DMS79 treated with DMSO at 0.1 percent for 48 hours (cell line): ENCODE measurements at regions not wholly inside any gene's neighbourhood (a gene's known extent, or its start where the extent isn't known, plus 50 kb on each side); places are given as distances from the start of the nearest gene placed in this dataset.
"Not testable (repeated sequence)": the region's sequence is repeated elsewhere in the genome, so short reads cannot be mapped to it uniquely, and the experiment has no call there.

Source experiments
- DNase-seq: peaks from one replicate; lab custom pipeline; 2025; lab: John Stamatoyannopoulos, UW

DNA sequence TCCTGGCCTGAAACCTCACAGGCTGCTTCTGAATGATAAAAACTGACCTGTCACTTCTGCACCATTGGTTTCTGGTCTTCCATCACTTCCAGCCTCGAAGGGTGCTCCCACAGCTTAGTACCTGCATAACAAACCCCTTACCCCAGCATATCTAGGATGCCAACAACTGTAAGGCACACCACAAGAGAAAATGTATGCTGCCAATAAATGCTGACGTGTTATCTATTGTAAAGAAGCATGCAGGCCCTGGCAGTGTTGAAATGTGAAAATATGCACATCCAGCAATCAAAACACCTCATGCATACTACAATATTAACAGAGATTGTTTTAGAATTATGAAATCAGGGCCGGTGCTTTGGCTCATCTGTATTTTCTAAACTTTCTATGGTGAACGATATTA is 242.0 kb upstream of the NSMCE3 start:
- no peak for DNase-seq

DNA sequence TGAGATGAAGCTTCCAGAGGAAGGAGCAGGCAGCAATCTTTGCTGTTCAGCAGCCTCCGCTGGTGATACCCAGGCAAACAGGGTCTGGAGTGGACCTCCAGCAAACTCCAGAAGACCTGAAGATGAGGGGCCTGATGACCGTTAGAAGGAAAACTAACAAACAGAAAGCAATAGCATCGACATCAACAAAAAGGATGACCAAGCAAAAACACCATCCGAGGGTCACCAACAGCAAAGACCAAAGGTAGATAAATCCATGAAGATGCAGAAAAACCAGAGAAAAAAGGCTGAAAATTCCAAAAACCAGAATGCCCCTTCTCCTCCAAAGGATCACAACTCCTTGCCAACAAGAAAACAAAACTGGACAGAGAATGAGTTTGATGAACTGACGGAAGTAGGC is 235.9 kb upstream of the NSMCE3 start:
- not testable (repeated sequence) for DNase-seq

DNA sequence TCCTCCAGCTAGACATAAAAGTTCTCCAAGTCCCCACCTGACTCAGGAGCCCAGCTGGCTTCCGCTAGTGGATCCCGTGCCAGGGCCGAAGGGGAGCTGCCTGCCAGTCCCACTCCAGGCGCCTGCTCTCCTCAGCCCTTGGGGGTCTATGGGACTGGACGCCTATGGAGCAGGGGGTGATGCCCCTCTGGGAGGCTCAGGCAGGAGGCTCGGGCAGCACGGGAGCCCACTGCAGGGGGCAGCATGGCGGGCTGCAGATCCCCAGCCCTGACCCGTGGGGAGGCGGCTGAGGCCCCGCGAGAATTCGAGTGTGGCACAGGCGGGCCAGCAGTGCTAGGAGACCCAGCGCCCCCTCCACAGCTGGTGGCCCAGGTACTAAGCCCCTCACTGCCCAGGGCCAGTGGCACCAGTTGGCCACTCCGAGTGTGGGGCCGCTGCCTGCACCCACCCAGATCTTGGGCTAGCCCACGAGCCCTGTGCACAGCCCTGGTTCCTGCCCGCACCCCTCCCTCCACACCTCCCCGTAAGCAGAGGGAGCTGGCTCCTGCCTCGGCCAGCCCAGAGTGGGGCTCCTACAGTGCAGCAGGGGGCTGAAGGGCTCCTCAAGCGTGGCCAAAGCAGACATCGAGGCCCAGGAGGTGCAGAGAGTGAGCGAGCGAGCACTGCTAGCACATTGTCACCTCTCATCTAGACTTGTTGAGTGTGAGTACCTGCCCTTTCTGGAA is 221.3 kb upstream of the NSMCE3 start:
- no peak for DNase-seq

DNA sequence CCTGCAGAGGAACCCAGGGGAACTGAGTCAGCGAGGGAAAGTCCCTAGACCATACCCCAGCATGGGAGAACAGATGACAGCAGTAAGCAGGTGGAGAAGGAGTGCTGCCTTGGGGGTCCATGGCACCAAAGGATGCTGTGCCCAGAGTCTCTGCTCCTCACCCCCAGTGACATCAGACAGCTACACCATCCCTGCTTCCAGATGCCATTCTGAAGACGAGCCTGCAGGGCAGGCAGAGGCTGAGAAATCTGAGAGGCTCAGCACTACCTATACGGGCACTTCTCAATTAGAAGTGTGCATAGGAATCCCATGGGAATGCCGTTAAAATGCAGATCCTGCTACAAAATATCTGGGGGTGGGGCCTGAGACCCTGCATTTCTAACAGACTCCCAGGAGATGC is 211.3 kb upstream of the NSMCE3 start:
- DNase-seq: no peak

DNA sequence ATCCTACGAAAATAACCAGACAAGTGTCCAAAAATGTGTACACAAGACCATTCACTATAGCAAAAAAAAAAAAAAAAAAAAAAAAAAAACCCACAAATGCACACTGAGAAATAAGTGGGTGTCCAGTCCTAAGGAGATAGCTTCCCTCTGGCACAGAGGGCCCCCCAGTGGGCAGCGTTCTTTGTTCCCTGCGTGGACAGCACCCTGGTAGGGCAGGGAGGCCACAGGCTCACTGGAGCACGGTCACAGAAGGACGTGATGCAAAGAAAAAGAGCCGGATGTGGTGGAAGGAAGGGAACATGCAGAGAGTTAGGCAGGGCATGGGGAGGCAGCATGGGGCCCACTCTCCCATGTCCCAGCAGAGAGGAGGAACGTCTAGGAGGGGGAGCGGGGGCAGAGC is 210.7 kb upstream of the NSMCE3 start:
- no peak for DNase-seq

DNA sequence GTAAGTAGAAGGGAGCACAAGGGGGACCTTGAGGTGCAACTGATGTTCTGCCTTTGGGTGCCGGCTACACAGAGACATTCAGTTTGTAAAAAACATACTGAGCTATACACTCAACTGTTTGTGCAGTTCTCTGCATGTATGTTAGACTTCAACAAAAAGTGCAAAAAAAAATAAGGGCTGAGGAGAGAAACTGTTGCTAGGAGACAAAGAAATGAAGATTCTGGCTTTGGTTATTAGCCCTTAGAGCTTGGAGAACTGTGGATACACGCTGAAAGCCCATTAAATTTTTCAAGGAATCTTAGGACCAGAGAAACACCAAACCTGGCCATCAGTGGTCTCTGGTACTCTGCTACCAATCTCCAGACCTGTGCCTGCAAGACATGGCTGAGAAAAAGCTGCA is 207.6 kb upstream of the NSMCE3 start:
- no peak for DNase-seq

DNA sequence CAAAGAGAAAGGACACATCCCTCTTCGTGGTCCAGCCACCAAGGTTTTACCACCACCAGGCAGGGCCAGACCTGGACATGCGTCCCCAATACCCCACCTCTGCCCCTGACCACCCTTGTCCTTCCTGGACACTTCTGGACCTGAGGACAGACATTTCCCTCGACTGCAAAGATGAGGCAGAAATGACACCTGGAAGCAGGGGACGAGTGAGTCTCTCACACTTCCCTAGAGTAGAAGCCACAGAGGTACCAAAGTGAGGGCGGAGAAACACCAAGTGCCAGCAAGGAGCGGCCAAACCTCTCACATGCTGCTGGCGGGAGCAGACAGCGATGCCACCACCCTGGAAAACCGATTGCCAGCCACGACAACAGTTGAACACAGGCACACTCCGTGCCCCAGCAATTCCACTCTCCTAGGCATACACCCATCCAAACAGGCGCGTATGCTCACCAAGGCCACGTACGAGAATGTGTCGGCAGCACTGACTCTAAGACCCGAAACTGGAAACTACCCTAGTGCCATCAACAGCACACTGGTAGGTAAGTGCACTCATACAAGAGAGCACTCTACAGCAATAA is 207.0 kb upstream of the NSMCE3 start:
- no peak for DNase-seq

DNA sequence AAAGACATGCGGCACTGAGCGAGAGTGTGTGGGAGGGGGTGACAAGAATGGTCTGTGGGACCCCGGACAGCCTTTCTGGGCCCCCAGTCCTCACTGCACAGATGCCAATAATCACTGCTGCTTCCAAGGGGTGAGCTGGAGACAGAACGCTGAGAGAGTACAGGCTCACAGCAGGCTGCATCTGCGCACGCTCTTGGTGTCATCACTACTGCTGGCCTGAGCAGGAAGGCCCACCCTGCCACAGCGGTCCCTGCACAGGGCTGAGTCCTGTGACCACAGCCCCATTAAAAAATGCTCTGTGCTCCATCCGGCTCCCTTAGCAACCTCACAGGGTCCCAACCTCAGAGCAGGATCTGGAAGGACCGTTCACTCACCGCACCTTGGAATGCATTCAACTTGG is 205.5 kb upstream of the NSMCE3 start:
- no peak for DNase-seq

DNA sequence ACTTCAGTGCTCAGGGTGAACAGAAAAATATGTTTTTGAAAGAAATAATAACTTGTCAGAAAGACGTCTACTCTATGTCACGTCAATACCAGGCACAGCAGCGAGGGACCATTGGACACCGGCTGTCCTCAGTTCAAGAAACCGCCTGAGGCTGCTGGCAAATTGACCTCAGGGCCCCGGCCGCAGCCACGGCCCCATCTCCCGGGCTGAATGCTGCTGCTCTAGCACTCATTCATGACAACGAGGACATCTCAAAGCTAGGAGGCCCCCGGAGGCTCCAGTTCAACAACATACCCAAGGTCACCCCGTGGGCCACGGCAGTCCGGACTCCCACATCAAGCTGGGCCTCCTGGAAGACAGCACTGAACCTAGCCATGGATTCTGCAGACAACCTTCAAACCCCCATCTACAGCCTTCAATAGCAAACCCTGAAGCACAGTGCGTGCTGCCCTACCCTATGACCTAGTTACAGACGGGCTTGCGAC is 204.0 kb upstream of the NSMCE3 start:
- no peak for DNase-seq

DNA sequence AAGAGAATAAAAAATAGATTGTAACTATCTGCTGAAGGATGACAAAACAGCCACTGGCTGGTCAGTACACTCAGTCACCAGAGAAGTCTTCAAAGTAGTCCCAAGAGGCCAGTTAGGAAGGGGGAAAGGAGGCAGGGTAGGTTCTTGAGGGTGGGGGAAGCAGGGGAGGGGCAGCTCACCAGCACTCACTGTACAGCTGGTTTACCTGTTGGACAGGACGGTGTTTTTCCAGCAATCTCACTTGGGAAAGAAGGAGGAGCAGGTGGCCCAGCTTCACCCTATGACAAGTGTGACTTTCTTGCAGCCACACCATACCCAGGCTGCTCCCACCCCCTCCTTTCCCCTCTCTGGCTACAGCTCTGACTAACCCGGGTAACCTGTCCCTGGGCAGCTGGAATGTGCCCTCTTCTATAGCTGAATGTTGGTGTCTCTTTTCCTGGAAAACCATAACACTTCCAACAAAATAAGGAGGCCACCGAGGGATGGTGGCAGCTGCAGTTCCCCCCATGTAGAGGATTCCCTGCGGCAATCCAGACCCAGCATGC is 203.4 kb upstream of the NSMCE3 start:
- no peak for DNase-seq

DNA sequence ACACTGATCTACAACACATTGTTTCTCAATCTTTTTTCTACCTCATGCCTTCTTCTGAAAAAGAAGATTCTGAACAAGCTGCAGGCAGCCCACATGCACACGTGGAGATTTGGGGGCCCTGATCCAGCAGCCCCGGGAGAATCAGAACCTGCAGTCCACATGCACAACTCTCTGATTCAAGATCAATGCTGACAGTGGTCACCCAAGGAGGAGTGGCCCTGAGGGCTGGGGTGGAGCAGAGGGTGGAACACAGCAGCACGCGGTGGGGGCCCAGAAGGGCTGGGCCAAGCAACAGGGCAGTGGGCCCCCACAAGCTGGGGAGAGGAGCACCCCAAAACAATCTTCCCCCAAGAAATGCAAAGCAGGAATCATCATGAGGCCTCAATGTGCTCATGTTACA is 202.1 kb upstream of the NSMCE3 start:
- DNase-seq: no peak

DNA sequence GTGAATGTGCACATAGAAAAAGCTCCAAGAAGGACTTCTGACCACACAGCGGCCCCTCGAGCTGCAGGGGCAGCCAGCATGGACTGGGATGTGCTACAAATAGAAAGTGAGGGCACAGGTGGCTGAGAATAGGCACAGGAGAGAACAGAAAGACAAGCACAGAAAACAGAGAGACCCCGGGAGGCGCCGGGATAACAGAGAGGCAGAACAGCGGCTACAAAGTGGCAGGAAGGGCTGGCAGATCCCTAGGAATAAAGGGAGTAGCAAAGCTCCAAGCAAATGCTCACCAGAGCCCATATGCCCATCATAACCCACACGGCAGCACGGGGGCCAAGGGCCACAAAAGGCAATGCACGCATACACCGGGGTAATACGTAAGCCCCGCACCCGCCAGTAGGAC is 201.7 kb upstream of the NSMCE3 start:
- DNase-seq: no peak

DNA sequence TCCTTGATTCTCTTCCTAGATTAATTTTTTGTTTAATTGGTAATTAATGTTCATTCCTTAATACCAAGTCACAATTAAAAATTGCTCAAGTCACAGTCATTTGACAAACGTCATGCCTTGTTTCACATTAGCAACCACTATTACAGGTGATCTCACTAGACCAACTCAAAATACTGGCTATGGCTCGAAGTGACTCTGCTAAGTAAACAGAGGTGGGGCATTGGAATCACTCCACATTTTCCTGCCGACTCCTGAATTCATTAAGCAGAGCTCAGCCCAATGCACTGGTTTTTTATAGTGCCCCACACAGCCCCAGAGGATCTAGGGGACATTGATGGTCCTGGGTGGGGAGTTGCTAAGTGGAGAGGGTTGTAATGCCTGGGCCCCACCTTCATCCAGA is 201.2 kb upstream of the NSMCE3 start:
- peak; percentile 58 for DNase-seq

DNA sequence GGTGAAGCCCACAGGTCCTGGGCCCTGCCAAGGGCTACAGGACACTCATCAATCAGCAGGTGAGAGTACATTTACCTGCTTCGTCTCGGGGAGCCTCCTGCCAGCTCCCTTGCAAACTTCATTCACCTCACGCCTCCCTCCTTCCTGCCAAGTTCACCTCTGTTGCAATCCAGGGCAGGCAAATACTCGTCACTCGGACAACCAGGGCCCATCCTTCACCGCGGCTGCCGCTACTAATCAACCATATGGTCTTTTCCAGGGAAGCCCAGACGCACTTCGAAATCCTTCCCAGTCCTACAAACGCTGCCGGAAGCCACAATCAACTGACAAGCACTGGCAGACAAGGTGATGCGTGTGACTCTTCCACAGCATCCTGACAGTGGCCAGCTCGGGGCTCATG is 200.7 kb upstream of the NSMCE3 start:
- peak; percentile 37 for DNase-seq

DNA sequence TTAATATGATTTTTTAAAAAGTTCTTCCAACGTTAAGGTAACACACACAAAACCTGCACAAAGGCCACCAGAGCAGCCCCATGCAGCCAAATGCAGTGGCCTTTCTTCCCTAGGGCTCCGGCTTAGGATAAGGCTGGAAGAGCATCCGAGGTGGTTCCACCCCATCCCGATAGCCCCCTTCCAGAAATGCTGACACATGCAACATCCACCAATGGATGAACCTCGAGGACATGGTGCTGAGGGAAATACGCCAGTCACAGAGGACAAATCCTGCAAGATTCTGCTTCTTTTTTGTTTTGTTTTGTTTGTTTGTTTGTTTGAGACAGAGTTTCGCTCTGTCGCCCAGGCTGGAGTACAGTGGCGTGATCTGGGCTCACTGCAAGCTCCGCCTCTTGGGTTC is 199.3 kb upstream of the NSMCE3 start:
- DNase-seq: no peak

DNA sequence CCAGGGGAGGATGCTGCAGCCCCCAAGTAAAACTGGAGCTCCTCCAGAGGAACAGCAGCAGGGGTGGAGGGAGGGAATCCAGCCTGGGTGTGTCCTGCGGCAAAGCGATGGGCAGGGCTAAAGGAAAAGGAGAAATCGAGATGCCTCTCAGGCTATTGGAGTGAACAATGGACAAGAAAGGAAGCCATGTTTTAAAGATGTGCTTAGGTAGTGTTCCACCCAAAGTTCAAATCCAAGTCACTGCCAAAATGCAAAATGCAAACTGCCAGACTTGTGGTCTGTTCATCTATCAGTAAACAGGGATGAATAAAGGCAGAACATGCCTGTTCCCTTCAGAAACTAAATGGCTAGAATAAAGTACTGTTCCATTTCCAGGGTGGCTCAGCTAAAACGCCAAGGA is 197.5 kb upstream of the NSMCE3 start:
- DNase-seq: no peak

DNA sequence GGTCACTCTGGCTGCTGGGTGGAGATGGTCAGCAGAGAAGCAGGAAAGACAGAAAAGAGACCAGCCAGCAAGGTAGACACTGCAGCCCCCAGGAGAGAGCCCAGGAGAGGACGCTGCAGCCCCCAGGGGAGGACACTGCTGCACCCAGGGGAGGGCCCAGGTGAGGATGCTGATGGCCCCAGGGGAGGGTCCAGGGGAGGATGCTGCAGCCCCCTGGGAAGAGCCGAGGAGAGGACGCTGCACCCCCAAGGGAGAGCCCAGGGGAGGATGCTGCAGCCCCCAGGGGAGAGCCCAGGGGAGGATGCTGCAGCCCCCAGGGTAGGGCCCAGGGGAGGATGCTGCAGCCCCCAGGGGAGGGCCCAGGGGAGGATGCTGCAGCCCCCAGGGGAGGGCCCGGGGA is 196.7 kb upstream of the NSMCE3 start:
- DNase-seq: no peak

DNA sequence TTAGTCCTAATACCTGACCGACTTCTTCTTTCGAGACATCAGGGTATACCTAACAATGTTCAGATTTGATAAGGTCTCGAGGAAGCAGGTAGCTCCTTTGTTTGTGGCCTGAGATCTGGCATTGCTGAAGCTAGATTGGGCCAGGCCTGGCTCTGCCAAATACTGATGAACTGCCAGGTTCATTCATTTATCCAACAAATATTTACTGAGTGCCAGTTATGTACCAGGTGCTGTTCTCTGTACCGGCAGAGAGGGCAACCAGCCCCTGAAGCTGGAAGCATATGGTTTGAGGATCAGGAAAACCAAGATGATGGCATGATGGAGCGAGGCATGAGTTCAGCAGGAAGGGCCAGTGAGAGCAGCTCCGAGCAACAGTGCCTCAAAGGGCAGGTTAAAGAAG is 196.2 kb upstream of the NSMCE3 start:
- no peak for DNase-seq

DNA sequence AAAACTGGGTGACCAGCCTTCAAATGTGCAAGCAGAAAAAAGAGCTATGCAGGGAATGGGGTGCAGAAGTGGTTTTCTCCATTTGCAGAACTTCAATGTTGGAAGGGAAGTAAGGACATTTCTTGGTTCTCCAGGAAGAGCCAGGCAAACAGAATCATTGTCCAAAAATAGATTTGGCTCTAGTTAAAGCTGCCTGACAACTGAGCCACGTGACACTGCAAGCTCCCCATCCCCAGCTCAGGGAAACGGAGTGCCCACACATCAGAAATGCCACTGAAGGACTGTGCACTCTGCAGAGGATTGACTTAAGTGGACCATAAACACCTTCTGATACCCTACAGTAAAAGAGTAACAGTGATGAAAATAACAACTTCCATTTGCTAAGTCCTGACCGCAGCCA is 195.6 kb upstream of the NSMCE3 start:
- no peak for DNase-seq

DNA sequence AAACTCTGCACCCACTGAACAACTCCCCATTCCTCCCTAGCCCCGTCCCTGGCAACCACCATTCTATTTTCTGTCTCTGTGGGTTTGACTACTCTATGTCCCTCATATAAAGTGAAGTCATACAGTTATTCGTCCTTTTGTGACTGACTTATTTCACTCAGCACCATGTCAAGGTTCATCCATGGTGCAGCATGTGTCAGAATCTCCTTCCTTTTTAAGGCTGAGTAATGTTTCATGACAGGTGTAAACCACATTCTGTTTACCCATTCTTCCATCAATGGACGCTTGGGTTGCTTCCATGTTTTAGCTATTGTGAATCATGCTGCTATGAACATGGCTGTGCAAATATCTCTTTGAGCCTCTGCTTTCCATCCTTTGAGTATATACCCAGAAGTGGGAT is 192.3 kb upstream of the NSMCE3 start:
- no peak for DNase-seq

DNA sequence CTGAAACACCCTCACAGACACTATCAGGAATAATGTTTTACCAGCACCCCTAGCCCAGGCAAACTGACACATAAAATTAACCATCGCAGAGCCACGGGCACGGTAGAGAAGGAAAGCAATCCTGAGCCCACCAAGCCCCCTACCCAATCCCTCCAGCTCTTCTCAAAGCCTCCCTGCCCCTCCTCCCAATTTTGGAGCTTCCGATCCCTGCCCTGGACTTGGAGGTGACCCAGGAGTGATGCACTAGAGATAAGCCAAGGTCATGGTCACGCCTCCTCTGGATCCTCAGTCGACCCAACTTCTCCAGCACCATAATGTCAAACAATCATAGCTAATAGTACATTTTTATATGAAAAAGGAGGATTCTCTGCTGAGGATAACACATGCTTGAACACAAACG is 188.7 kb upstream of the NSMCE3 start:
- DNase-seq: no peak

DNA sequence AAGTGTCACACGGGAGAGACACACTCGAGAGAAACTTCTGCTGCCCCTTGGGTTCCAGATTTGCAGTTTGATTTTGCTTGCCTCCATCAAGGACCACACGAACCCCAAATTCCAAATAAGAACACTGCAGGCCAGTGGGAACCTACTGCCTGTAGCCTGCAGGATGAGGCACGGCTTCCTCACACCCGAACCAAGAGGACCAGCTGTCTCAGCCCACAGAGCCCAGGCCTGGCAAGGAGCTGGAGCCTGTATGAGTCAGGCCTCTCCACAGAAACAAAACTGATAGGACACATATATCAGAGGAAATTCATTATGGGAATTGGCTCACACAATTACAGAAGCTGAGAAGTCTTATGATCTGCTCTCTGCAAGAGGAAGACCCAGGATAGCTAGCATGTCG is 188.1 kb upstream of the NSMCE3 start:
- DNase-seq: no peak

DNA sequence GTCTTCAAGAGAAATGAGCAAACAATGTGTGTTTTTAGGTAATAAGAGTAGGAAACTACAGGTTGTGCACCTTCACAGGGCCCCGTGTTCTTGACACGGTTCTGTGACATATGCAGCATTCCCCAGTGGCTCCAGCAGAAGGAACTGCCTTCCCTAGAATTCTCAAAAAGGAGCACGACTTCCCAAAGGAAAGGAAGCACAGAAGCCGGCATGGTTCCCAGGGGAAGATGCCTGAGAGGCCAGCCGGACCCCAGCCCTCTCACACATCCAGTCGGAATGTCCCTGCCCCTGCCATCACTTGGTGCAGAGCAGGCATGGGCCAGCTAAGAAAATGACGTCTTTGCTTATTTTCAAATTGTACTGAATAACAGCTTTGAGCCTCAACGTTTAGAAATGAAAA is 187.3 kb upstream of the NSMCE3 start:
- DNase-seq: no peak

DNA sequence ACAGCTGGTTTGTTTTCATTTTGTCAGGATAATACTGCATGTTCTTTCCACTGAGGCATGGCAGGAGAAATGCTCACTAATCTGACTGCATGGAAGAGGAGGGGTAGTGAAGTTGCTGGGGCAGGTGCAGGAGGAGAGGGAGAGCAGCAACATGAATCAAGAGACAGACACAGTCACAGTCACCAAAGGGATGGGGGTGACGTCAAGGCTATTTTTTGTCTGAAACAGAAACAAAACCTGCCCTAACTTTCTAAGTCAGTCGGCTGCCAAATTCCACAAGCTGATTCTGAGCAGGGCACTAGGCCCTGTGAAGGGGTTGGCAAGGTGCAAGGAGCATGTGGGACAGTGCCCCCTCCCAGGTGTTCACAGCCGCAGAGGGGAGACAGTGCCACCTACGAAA is 186.6 kb upstream of the NSMCE3 start:
- DNase-seq: no peak
